Naive thymus-derived CD4-positive, alpha-beta T cell (primary cell): ENCODE measurements at regions not wholly inside any gene's neighbourhood (a gene's known extent, or its start where the extent isn't known, plus 50 kb on each side); places are given as distances from the start of the nearest gene placed in this dataset.

Experiments
- ATAC-seq: fragments of 150-1000 bp; cut with Tn5 transposase; 2 replicates; pipeline ENCODE4 v1.10.0; 2021; ENCODE audit warnings: mild to moderate bottlenecking, moderate library complexity
- CTCF ChIA-PET: fragments of 350-600 bp; sonication (Branson Sonifier 250); formaldehyde crosslinking; loops from one replicate; lab custom pipeline; 2021; ENCODE audit warnings: antibody characterized with exemption; lab: Charles Lee
- POLR2A ChIA-PET: fragments of 350-600 bp; sonication (Branson Sonifier 250); formaldehyde crosslinking; loops from one replicate; lab custom pipeline; 2021; ENCODE audit warnings: antibody characterized with exemption, inconsistent platforms; lab: Charles Lee
- DNase-seq, 9 donors: peaks; one replicate each; pipeline versions ENCODE4 v3.0.0 to v3.0.0-alpha.2; 2020 to 2022; ENCODE audit warnings: mixed read lengths in 1 of 9
- H3K27ac ChIP-seq: one replicate; pipeline ENCODE4 v1.7.0; 2013; ENCODE audit warnings: mild to moderate bottlenecking, low read depth, low read length, moderate library complexity
- H3K27me3 ChIP-seq, 2 donors: one replicate each; pipeline ENCODE4 v1.7.0; 2013; ENCODE audit warnings: low read length in 2 of 2, mild to moderate bottlenecking in 2 of 2, moderate library complexity in 2 of 2; ENCODE audit not compliant: control insufficient read depth in 2 of 2, insufficient read depth in 2 of 2
- H3K36me3 ChIP-seq, 3 experiments: 1 replicate in 2 of 3; 2 replicates in 1 of 3; pipeline ENCODE4 v1.7.0; 2013; ENCODE audit warnings: low read length in 3 of 3, mild to moderate bottlenecking in 3 of 3, moderate library complexity in 1 of 3; ENCODE audit not compliant: insufficient read depth in 3 of 3, control insufficient read depth in 2 of 3
- H3K4me1 ChIP-seq, 2 donors: one replicate each; pipeline ENCODE4 v1.7.0; 2013; ENCODE audit warnings: low read length in 2 of 2, mild to moderate bottlenecking in 2 of 2, moderate library complexity in 1 of 2; ENCODE audit not compliant: control insufficient read depth in 2 of 2, insufficient read depth in 2 of 2
- H3K4me3 ChIP-seq: 2 replicates; pipeline ENCODE4 v1.7.0; 2013; ENCODE audit warnings: mild to moderate bottlenecking, low read length
- H3K9me3 ChIP-seq, 3 experiments: 1 replicate in 2 of 3; 2 replicates in 1 of 3; pipeline ENCODE4 v1.7.0; 2013; ENCODE audit warnings: low read length in 3 of 3; ENCODE audit not compliant: control insufficient read depth in 2 of 3
- H3K27ac Mint-ChIP-seq, 9 donors: one replicate each; pipeline ENCODE4 v1.8.0; 2020 to 2022; ENCODE audit warnings: mixed read lengths in 9 of 9, mild to moderate bottlenecking in 8 of 9, moderate library complexity in 5 of 9, inconsistent platforms in 2 of 9
- H3K27me3 Mint-ChIP-seq, 5 donors: one replicate each; pipeline ENCODE4 v1.8.0; 2021 to 2022; ENCODE audit warnings: mixed read lengths in 5 of 5, mild to moderate bottlenecking in 1 of 5
- H3K36me3 Mint-ChIP-seq, 5 donors: one replicate each; pipeline ENCODE4 v1.8.0; 2020 to 2022; ENCODE audit warnings: mixed read lengths in 5 of 5, mild to moderate bottlenecking in 3 of 5, inconsistent platforms in 1 of 5
- H3K4me1 Mint-ChIP-seq, 7 donors: one replicate each; pipeline ENCODE4 v1.8.0; 2020 to 2022; ENCODE audit warnings: mixed read lengths in 7 of 7, mild to moderate bottlenecking in 3 of 7, inconsistent platforms in 1 of 7
- H3K4me3 Mint-ChIP-seq, 10 donors: one replicate each; pipeline ENCODE4 v1.8.0; 2020 to 2022; ENCODE audit warnings: mild to moderate bottlenecking in 10 of 10, mixed read lengths in 10 of 10, moderate library complexity in 6 of 10, inconsistent platforms in 2 of 10
- H3K9me3 Mint-ChIP-seq, 11 donors: one replicate each; pipeline ENCODE4 v1.8.0; 2020 to 2022; ENCODE audit warnings: mixed read lengths in 11 of 11, mild to moderate bottlenecking in 4 of 11, inconsistent platforms in 1 of 11, moderate library complexity in 1 of 11
- intact Hi-C, 2 donors: fragments of 100-400 bp; cut with micrococcal nuclease; formaldehyde crosslinking; loops; one replicate each; pipeline ENCODE4 v1.15.1; 2023

DNA sequence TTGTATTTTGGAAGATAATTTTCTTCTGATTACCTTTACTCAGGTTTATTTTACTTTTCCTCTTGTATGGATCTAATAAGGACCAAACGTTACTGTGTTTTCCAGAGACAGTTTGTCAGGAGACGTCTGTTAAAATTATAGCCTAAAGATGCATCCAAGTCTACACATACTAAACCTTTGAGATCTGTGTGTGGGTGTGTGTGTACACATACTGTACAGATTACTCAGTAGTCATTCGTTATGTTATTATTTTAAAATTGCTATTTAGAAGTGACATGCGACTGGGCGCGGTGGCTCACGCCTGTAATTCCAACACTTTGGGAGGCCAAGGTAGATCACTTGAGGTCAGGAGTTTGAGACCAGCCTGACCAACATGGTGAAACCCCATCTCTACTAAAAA is 51.6 kb upstream of the CNTLN start:
- Mint-ChIP-seq H3K27ac (no peak overlapping the region), H3K4me3 (no peak overlapping the region), H3K9me3 (peaks cover 0 to 8% (median 0%) of the 10 kb centered on the region in 11 donors), H3K36me3 (no peaks in the 10 kb centered on the region), H3K27me3 (no peaks in the 10 kb centered on the region), H3K4me1 (no peaks in the 10 kb centered on the region)
- intact Hi-C loops = no loop called here
- ChIA-PET CTCF (no interaction called here), POLR2A (no interaction called here)
- Histone ChIP-seq H3K27ac (no peak overlapping the region), H3K9me3 (no peaks in the 10 kb centered on the region), H3K36me3 (no peaks in the 10 kb centered on the region), H3K4me3 (no peak overlapping the region), H3K27me3 (no peaks in the 10 kb centered on the region), H3K4me1 (no peaks in the 10 kb centered on the region)
- ATAC-seq = no peak
- no peak for DNase-seq

DNA sequence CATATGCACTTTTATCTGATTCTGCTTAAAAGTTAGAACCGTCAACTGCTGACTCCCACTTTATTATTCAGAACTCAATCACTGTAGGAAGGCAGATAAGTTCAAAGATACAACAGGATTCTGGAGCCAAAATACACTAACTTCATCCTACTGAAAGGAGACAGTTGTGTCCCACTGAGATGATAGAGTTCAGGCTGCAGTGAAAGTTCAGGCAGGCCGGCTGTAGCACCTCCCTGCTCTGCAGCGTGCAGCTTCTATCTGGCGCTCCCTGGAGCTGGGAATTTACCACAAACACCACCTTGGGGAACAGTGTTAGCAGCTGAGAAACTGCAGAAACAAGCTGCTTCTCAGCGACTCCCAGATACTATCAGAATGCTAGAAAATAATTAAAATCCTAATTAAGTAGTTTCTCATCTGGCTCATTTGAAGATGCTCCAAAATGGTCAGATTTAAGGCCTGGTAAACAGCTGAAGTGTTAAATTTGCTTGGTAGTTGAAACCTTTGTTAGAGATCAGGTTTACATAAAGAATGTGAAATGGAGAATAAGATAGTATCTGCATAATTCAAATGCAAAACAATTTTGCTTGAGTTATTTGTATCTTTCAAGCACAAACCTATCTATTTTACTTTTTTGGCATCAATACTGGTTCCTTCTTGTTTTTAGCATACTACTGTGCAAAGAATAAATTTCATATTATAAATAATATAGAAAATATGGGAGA is 52.3 kb upstream of the CNTLN start:
- no peaks in the 10 kb centered on the region for H3K36me3 Mint-ChIP-seq
- no peak for DNase-seq

DNA sequence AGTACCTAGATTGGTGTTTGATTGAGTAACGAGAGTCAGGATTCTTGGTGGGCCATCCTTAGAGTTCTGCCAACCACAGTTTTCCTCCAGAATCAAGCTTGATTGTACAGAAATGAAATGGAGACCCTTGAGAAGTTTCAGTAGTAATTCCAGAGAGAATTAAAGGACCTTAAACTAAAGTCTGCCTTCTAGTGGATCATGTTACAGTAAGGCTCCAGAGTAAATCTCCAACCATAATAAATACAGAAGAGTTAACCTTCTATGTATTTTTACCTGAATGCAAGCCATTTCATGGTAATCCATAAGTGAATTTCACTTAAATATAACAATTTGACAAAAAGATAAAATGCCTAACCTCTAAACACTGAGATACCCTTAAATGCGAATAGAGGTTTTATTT is 53.0 kb upstream of the CNTLN start:
- no peak for ATAC-seq
- intact Hi-C loops = no loop called here
- ChIA-PET CTCF (no interaction called here), POLR2A (no interaction called here)
- no peaks in the 10 kb centered on the region for H3K27me3 ChIP-seq
- H3K4me3 ChIP-seq = no peak overlapping the region
- H3K4me1 Mint-ChIP-seq = no peaks in the 10 kb centered on the region
- no peak overlapping the region for H3K4me3 Mint-ChIP-seq
- H3K36me3 ChIP-seq = no peaks in the 10 kb centered on the region
- H3K27ac Mint-ChIP-seq = no peak overlapping the region
- H3K27ac ChIP-seq = no peak overlapping the region
- no peaks in the 10 kb centered on the region for H3K27me3 Mint-ChIP-seq
- no peaks in the 10 kb centered on the region for H3K4me1 ChIP-seq
- peaks cover 0 to 8% (median 0%) of the 10 kb centered on the region in 11 donors for H3K9me3 Mint-ChIP-seq
- H3K9me3 ChIP-seq = no peaks in the 10 kb centered on the region
- no peak for DNase-seq
- H3K36me3 Mint-ChIP-seq = no peaks in the 10 kb centered on the region

More for the DNA sequence above, 52.3 kb upstream of the CNTLN start:
- H3K4me3 ChIP-seq = no peak overlapping the region
- H3K27ac ChIP-seq = no peak overlapping the region
- H3K27me3 Mint-ChIP-seq = no peaks in the 10 kb centered on the region
- H3K27ac Mint-ChIP-seq = no peak overlapping the region
- peaks cover 0 to 8% (median 0%) of the 10 kb centered on the region in 11 donors for H3K9me3 Mint-ChIP-seq
- H3K4me3 Mint-ChIP-seq = no peak overlapping the region
- intact Hi-C loops = no loop called here
- no peaks in the 10 kb centered on the region for H3K4me1 ChIP-seq
- H3K27me3 ChIP-seq = no peaks in the 10 kb centered on the region
- ATAC-seq = no peak
- H3K4me1 Mint-ChIP-seq = no peaks in the 10 kb centered on the region
- no peaks in the 10 kb centered on the region for H3K9me3 ChIP-seq
- POLR2A ChIA-PET = no interaction called here
- CTCF ChIA-PET = no interaction called here
- H3K36me3 ChIP-seq = no peaks in the 10 kb centered on the region

DNA sequence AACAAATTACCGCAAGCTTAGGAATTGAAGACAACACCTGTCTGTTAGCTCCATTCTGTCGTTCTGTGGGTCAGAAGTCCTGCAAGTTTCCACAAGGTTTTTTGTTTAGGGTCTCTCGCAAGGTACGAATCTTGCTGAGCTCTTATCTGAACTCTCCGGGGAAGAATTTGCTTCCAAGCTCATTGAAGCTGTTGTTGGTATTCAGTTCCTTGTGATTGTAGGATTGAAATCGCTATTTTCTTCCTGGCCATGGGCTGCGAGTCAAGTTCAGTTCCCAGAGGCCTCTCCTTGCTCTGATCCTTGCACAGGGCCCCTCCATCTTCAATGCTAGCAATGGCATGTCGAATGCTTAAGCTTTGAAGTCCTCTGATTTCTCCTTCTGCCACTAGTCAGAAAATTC is 53.5 kb upstream of the CNTLN start:
- DNase-seq (no peak), ATAC-seq (no peak)
- intact Hi-C loops = no loop called here
- Mint-ChIP-seq H3K27me3 (no peaks in the 10 kb centered on the region), H3K4me3 (no peak overlapping the region), H3K36me3 (no peaks in the 10 kb centered on the region), H3K27ac (no peak overlapping the region), H3K4me1 (no peaks in the 10 kb centered on the region), H3K9me3 (peaks cover 0 to 8% (median 0%) of the 10 kb centered on the region in 11 donors)
- H3K4me1 ChIP-seq = no peaks in the 10 kb centered on the region
- CTCF ChIA-PET = no interaction called here
- no peaks in the 10 kb centered on the region for H3K27me3 ChIP-seq
- H3K4me3 ChIP-seq = no peak overlapping the region
- H3K36me3 ChIP-seq = no peaks in the 10 kb centered on the region
- no peaks in the 10 kb centered on the region for H3K9me3 ChIP-seq
- POLR2A ChIA-PET = no interaction called here
- H3K27ac ChIP-seq = no peak overlapping the region

DNA sequence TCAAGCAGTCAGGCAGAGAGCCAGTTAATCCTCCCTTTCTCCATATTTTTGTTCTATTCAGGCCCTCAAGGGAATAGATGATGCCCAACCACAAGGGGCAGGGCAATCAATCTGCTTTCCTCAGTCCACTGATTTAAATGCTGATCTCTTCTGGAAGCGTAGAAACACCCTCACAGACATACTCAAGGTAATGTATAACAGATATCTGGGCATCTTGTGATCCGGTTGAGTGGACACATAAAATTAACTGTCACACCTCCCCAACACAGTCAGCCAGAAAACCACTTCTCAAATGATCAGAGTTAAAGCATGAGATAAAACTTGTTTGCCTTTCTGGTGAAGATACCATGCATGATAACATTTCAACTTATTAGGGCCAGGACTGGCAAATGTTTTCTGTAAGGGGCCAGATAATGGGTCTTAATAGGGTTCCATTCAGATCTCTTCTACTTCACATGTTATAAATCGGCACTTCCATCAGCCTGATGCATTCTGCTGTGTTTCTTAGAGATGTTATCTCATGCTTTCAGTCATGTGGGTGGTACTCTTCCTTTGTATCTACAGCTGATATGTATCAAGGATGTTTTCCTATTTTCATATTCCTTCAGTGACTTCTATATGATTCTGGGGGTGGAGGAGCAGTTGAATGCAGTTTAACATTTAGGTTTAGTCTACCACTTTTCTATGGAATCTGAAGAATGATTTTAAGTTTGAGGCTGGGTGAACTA is 58.9 kb upstream of the CNTLN start:
- DNase-seq = no peak
- Mint-ChIP-seq H3K27me3 (peaks cover 0 to 5% (median 0%) of the 10 kb centered on the region in 5 donors), H3K36me3 (no peaks in the 10 kb centered on the region), H3K4me3 (no peak overlapping the region), H3K4me1 (no peaks in the 10 kb centered on the region), H3K9me3 (peaks cover 0 to 8% (median 0%) of the 10 kb centered on the region in 11 donors), H3K27ac (no peak overlapping the region)
- POLR2A ChIA-PET = no interaction called here
- H3K4me3 ChIP-seq = no peak overlapping the region
- H3K27me3 ChIP-seq = no peaks in the 10 kb centered on the region
- H3K27ac ChIP-seq = no peak overlapping the region
- H3K36me3 ChIP-seq = no peaks in the 10 kb centered on the region
- no peaks in the 10 kb centered on the region for H3K4me1 ChIP-seq
- CTCF ChIA-PET = no interaction called here
- ATAC-seq = no peak
- intact Hi-C loops = no loop called here
- H3K9me3 ChIP-seq = no peaks in the 10 kb centered on the region

DNA sequence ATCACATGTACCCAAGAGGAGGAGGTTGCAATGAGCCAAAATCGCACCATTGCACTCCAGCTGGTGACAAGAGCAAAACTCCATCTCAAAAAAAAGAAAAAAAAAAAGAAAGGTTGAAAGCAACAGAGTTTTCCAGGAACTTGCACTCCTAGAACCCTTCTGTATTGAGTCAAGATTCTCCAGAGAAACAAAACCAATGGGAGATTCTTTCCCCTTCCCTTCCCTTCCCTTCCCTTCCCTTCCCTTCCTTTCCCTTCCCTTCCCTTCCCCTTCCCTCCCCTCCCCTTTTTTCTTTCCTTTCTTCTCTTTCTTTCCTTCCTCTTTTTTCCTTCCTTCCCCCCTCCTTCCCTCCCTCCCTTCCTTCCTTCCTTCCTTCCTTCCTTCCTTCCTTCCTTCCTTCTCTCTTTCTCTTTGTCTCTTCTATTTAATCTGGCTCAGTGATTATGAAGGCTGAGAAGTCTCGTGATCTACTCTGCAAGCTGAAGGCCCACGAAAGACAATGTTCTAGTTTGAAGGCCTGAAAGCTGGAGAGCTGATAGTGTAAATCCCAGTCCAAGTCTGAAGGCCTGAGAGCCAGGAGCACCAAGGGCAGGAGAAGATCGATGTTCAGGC is 59.6 kb upstream of the CNTLN start:
- Mint-ChIP-seq H3K27me3 (peaks cover 0 to 5% (median 0%) of the 10 kb centered on the region in 5 donors), H3K9me3 (peaks cover 0 to 8% (median 0%) of the 10 kb centered on the region in 11 donors), H3K4me3 (no peak overlapping the region), H3K27ac (no peak overlapping the region), H3K36me3 (no peaks in the 10 kb centered on the region), H3K4me1 (no peaks in the 10 kb centered on the region)
- Histone ChIP-seq H3K4me3 (no peak overlapping the region), H3K36me3 (no peaks in the 10 kb centered on the region), H3K4me1 (no peaks in the 10 kb centered on the region), H3K9me3 (no peaks in the 10 kb centered on the region), H3K27ac (no peak overlapping the region), H3K27me3 (no peaks in the 10 kb centered on the region)
- POLR2A ChIA-PET = interaction anchor here (0.7 kb wide), 1 partner anchor 1368 kb away, joined by 4 read pairs; no protein-coding TSS in a partner anchor
- no peak for ATAC-seq
- CTCF ChIA-PET = no interaction called here
- no peak for DNase-seq
- intact Hi-C loops = no loop called here
